ENCODE measurements at regions not wholly inside any gene's neighbourhood (a gene's known extent, or its start where the extent isn't known, plus 50 kb on each side); places are given as distances from the start of the nearest gene placed in this dataset. TPM values are rescaled to one million over a fixed set of nuclear protein-coding genes. Genes with fewer than 3 reads are reported as not detected.

DNA sequence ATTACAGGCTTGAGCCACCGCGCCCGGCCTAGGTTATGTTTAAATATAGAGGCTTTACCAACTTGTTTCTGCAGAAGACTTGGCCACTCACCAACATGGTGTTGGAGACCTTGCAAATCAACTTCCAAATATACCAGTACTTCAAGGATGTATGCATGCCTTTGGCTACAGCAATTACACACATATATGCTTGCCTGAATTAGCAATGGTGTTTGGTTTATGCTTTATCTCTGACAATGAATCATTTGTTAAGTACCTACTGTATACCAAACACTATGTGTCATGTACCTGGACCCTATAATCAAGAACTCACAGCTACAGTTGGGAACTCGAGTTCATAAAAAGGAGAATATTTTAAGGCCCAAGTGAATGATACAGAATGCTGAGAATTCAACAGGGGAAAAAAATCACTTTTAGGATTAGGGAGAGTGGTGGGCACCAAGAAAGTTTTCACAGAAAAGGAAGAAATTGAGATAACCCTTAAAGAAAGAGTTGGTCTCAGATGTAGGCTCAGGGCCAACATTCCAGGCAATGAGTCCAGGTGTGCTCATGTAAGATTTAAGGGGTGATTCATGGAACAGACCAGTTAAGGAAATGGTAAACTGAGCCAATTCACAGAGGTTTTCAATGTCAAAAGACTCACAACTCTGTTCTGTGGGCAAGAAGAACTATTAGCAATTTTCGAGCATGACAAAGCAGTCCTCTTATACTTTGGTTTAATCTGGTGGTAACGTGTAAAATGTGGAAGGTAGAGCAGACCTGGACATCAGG is 98.9 kb downstream of the BCOR start:
- H3K4me3 Mint-ChIP-seq (ENCODE audit: unreplicated experiment): no peak overlapping the region
- no peaks in the 10 kb centered on the region for H3K9me3 ChIP-seq
- CTCF ChIA-PET: no interaction called here
- no peaks in the 10 kb centered on the region for H3K27me3 ChIP-seq (replicated peaks; ENCODE audit: control insufficient read depth, insufficient read depth, low read length)
- no TSS peak for BruUV-seq (replicated peaks)
- POLR2A ChIA-PET: no interaction called here
- H3K27me3 Mint-ChIP-seq (ENCODE audit: insufficient read depth, unreplicated experiment): no peaks in the 10 kb centered on the region
- TF ChIP-seq, protein P1, sequence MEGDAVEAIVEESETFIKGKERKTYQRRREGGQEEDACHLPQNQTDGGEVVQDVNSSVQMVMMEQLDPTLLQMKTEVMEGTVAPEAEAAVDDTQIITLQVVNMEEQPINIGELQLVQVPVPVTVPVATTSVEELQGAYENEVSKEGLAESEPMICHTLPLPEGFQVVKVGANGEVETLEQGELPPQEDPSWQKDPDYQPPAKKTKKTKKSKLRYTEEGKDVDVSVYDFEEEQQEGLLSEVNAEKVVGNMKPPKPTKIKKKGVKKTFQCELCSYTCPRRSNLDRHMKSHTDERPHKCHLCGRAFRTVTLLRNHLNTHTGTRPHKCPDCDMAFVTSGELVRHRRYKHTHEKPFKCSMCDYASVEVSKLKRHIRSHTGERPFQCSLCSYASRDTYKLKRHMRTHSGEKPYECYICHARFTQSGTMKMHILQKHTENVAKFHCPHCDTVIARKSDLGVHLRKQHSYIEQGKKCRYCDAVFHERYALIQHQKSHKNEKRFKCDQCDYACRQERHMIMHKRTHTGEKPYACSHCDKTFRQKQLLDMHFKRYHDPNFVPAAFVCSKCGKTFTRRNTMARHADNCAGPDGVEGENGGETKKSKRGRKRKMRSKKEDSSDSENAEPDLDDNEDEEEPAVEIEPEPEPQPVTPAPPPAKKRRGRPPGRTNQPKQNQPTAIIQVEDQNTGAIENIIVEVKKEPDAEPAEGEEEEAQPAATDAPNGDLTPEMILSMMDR (IDR thresholded peaks at IDR 0.05; ENCODE audit: insufficient read depth in 1 of 2, low read depth in 1 of 2, low read length in 1 of 2, severe bottlenecking in 1 of 2, unreplicated experiment in 1 of 2): no peak
- H3K36me3 ChIP-seq (ENCODE audit: control insufficient read depth, insufficient read depth, low read length): no peaks in the 10 kb centered on the region
- no peaks in the 10 kb centered on the region for H3K9me3 Mint-ChIP-seq (ENCODE audit: unreplicated experiment)
- peaks cover 16% of the 10 kb centered on the region for H3K36me3 Mint-ChIP-seq (ENCODE audit: insufficient read depth, unreplicated experiment)
- intact Hi-C loops (cut with micrococcal nuclease; ENCODE audit: unreplicated experiment): no loop called here
- no peak overlapping the region for H3K4me3 ChIP-seq (ENCODE audit: low read depth, low read length)
- H3K27ac Mint-ChIP-seq (ENCODE audit: unreplicated experiment): no peak overlapping the region
- no peaks in the 10 kb centered on the region for H3K4me1 Mint-ChIP-seq (ENCODE audit: low read depth, unreplicated experiment)
- DNase-seq: no peak
- H3K4me1 ChIP-seq: peaks cover 11% of the 10 kb centered on the region

Small RNA genes lying in the stretch of these regions (microRNA-seq; reads per million reads assigned to microRNA genes)
- not detected for gene MIR1587
- gene MIR3937: 0.74 reads per million

Data from Caco-2 (cell line).